Renal pelvis (tissue), 1 donor: ENCODE measurements at regions not wholly inside any gene's neighbourhood (a gene's known extent, or its start where the extent isn't known, plus 50 kb on each side); places are given as distances from the start of the nearest gene placed in this dataset.
A peak's percentile ranks its signal among the peaks of the same experiment; 100 is the strongest.
"Not testable (repeated sequence)": the region's sequence is repeated elsewhere in the genome, so short reads cannot be mapped to it uniquely, and the experiment has no call there.

ENCODE experiments used
- DNase-seq: peaks from one replicate; pipeline ENCODE4 v3.0.0-alpha.2; 2013

GRCh38 chr6:116982401-116982800 lies 105.4 kb downstream of the RFX6 start:
- DNase-seq, result no peak

- DNase-seq, result no peak
Measured at GRCh38 chr6:116983375-116983774, 106.3 kb downstream of the RFX6 start.

GRCh38 chr6:116986819-116987218 lies 109.8 kb downstream of the RFX6 start:
- no peak for DNase-seq

- no peak for DNase-seq
Measured at GRCh38 chr6:116990679-116991078, 113.6 kb downstream of the RFX6 start.

GRCh38 chr6:116992546-116992945 lies 115.5 kb downstream of the RFX6 start:
- DNase-seq, result no peak

GRCh38 chr6:116994447-116994846 lies 117.4 kb downstream of the RFX6 start:
- no peak for DNase-seq

- no peak for DNase-seq
Measured at GRCh38 chr6:116996842-116997241, 119.8 kb downstream of the RFX6 start.

GRCh38 chr6:116997496-116997895 lies 120.5 kb downstream of the RFX6 start:
- no peak for DNase-seq

- no peak for DNase-seq
Measured at GRCh38 chr6:117007659-117008058, 130.6 kb downstream of the RFX6 start.

- no peak for DNase-seq
Measured at GRCh38 chr6:117008618-117009017, 131.6 kb downstream of the RFX6 start.

GRCh38 chr6:117014641-117015473 lies 137.8 kb downstream of the RFX6 start:
- DNase-seq, result not testable (repeated sequence)

- DNase-seq, result not testable (repeated sequence)
Measured at GRCh38 chr6:117015474-117015804, 138.4 kb downstream of the RFX6 start.

- no peak for DNase-seq
Measured at GRCh38 chr6:117018771-117019170, 141.7 kb downstream of the RFX6 start.

- no peak for DNase-seq
Measured at GRCh38 chr6:117022774-117023173, 145.7 kb downstream of the RFX6 start.

- DNase-seq, result no peak
Measured at GRCh38 chr6:117025310-117025709, 148.3 kb downstream of the RFX6 start.

- no peak for DNase-seq
Measured at GRCh38 chr6:117028256-117028655, 151.2 kb downstream of the RFX6 start.

- DNase-seq, result no peak
Measured at GRCh38 chr6:117034547-117034946, 157.5 kb downstream of the RFX6 start.

- DNase-seq, result no peak
Measured at GRCh38 chr6:117034971-117035370, 157.9 kb downstream of the RFX6 start.

- no peak for DNase-seq
Measured at GRCh38 chr6:117050301-117050700, 173.3 kb downstream of the RFX6 start.

- no peak for DNase-seq
Measured at GRCh38 chr6:117072134-117072533, 193.2 kb upstream of the VGLL2 start.

GRCh38 chr6:117072781-117073180 lies 192.6 kb upstream of the VGLL2 start:
- peak; percentile 1 for DNase-seq

- no peak for DNase-seq
Measured at GRCh38 chr6:117074672-117075071, 190.7 kb upstream of the VGLL2 start.

- no peak for DNase-seq
Measured at GRCh38 chr6:117075218-117075617, 190.1 kb upstream of the VGLL2 start.

GRCh38 chr6:117076076-117076475 lies 189.3 kb upstream of the VGLL2 start:
- no peak for DNase-seq
